B cell (primary cell): ENCODE measurements at regions not wholly inside any gene's neighbourhood (a gene's known extent, or its start where the extent isn't known, plus 50 kb on each side); places are given as distances from the start of the nearest gene placed in this dataset.

Experiments
- ATAC-seq: fragments of 200-7000 bp; cut with Tn5 transposase; one replicate; pipeline ENCODE4 v1.10.0; 2021; ENCODE audit warnings: low read depth, mild to moderate bottlenecking, moderate number of reproducible peaks, moderate library complexity
- CTCF ChIA-PET: fragments of 350-600 bp; sonication (Branson Sonifier 250); formaldehyde crosslinking; loops from one replicate; lab custom pipeline; 2021; ENCODE audit warnings: antibody characterized with exemption, inconsistent platforms; lab: Charles Lee
- POLR2A ChIA-PET: fragments of 350-600 bp; sonication (Branson Sonifier 250); formaldehyde crosslinking; loops from one replicate; lab custom pipeline; 2021; ENCODE audit warnings: antibody characterized with exemption; lab: Charles Lee
- DNase-seq: peaks from one replicate; pipeline ENCODE4 v3.0.0; 2013
- H2AFZ ChIP-seq: 2 replicates; pipeline ENCODE4 v1.6.1; 2012; ENCODE audit warnings: mild to moderate bottlenecking, low read depth, low read length; ENCODE audit not compliant: insufficient read depth, poor library complexity, severe bottlenecking
- H3K27ac ChIP-seq, 2 donors: 1 replicate in 1 of 2; 2 replicates in 1 of 2; pipeline ENCODE4 v1.5.1; 2012 to 2013; ENCODE audit warnings: low read length in 2 of 2, mild to moderate bottlenecking in 2 of 2, moderate library complexity in 1 of 2
- H3K27me3 ChIP-seq, 4 experiments: fragments of 200-600 bp in 1 of 4; sonication (generic) in 1 of 4; replicated peaks in 1 of 4; 1 replicate in 2 of 4; 2 replicates in 2 of 4; pipeline versions ENCODE4 v1.6.1 to v1.7.0; 2013 to 2016; ENCODE audit warnings: low read length in 3 of 4, mild to moderate bottlenecking in 2 of 4, mixed read lengths in 1 of 4, moderate library complexity in 1 of 4; ENCODE audit not compliant: insufficient read depth in 4 of 4, control insufficient read depth in 3 of 4; ENCODE audit errors: control extremely low read depth in 1 of 4
- H3K36me3 ChIP-seq, 2 experiments: replicated peaks in 1 of 2; 1 replicate in 1 of 2; 2 replicates in 1 of 2; pipeline versions ENCODE4 v1.6.1 to v1.7.1; 2013; ENCODE audit warnings: low read length in 1 of 2; ENCODE audit not compliant: insufficient read depth in 2 of 2, control insufficient read depth in 1 of 2; ENCODE audit errors: control extremely low read depth in 1 of 2, extremely low read depth in 1 of 2
- H3K4me1 ChIP-seq, 2 donors: fragments of 200-600 bp in 1 of 2; sonication (generic) in 1 of 2; 1 replicate in 1 of 2; 2 replicates in 1 of 2; pipeline versions ENCODE4 v1.5.1 to v1.6.1; 2013 to 2017; ENCODE audit warnings: low read length in 2 of 2; ENCODE audit not compliant: control insufficient read depth in 2 of 2, insufficient read depth in 2 of 2
- H3K4me2 ChIP-seq: replicated peaks from 2 replicates; pipeline ENCODE3; 2012; ENCODE audit warnings: mild to moderate bottlenecking, low read depth, low read length; ENCODE audit not compliant: poor library complexity, severe bottlenecking
- H3K4me3 ChIP-seq, 5 experiments: fragments of 200-600 bp in 1 of 5; sonication (generic) in 1 of 5; 1 replicate in 3 of 5; 2 replicates in 2 of 5; pipeline versions ENCODE4 v1.5.1 to v1.7.0; 2011 to 2016; ENCODE audit warnings: low read length in 4 of 5, mild to moderate bottlenecking in 4 of 5, low read depth in 2 of 5, control low read depth in 1 of 5, moderate library complexity in 1 of 5; ENCODE audit not compliant: insufficient read depth in 1 of 5; ENCODE audit errors: control extremely low read depth in 1 of 5, extremely low read depth in 1 of 5
- H3K79me2 ChIP-seq: fragments of 200-600 bp; sonication (generic); one replicate; pipeline ENCODE4 v1.6.0; 2016; ENCODE audit warnings: low read length; ENCODE audit not compliant: control insufficient read depth, insufficient read depth
- H3K9ac ChIP-seq: fragments of 200-600 bp; sonication (generic); 2 replicates; pipeline ENCODE4 v1.6.1; 2017; ENCODE audit warnings: mild to moderate bottlenecking, low read length, moderate library complexity
- H3K9me3 ChIP-seq, 3 donors: one replicate each; pipeline versions ENCODE4 v1.6.1 to v1.7.1; 2013; ENCODE audit warnings: low read length in 2 of 3; ENCODE audit not compliant: control insufficient read depth in 2 of 3, insufficient read depth in 1 of 3; ENCODE audit errors: control extremely low read depth in 1 of 3
- H4K20me1 ChIP-seq: 2 replicates; pipeline ENCODE4 v1.6.0; 2012; ENCODE audit warnings: mild to moderate bottlenecking, low read length; ENCODE audit not compliant: insufficient read depth, control insufficient read depth, poor library complexity, severe bottlenecking
- H3K27ac Mint-ChIP-seq: one replicate; pipeline ENCODE4 v1.8.0; 2021; ENCODE audit warnings: mixed read lengths
- H3K27me3 Mint-ChIP-seq: one replicate; pipeline ENCODE4 v1.8.0; 2021; ENCODE audit warnings: mixed read lengths
- H3K4me1 Mint-ChIP-seq: one replicate; pipeline ENCODE4 v1.8.0; 2021; ENCODE audit warnings: mixed read lengths
- H3K4me3 Mint-ChIP-seq: one replicate; pipeline ENCODE4 v1.8.0; 2021; ENCODE audit warnings: mixed read lengths
- H3K9me3 Mint-ChIP-seq: one replicate; pipeline ENCODE4 v1.8.0; 2022; ENCODE audit warnings: mixed read lengths; ENCODE audit not compliant: insufficient read depth
- EZH2 ChIP-seq: IDR thresholded peaks from 2 replicates; pipeline ENCODE4 v1.6.1; 2012; ENCODE audit warnings: borderline replicate concordance, low read depth, mild to moderate bottlenecking, moderate library complexity, low read length; ENCODE audit not compliant: insufficient read depth, poor library complexity, severe bottlenecking
- WGBS: methylation state at CpG from one replicate; pipeline ENCODE4 v1.1.5; 2013; ENCODE audit warnings: missing lambda C conversion rate; ENCODE audit not compliant: insufficient coverage; 5-methylcytosine and 5-hydroxymethylcytosine counted together
- intact Hi-C: fragments of 100-400 bp; cut with micrococcal nuclease; formaldehyde crosslinking; loops from one replicate; pipeline ENCODE4 v1.10.0; 2022
- TF ChIP-seq, protein P1 (sequence below): fragments of 200-600 bp; IDR thresholded peaks from one replicate; pipeline ENCODE4 v1.8.0; 2022; ENCODE audit warnings: antibody characterized with exemption, mild to moderate bottlenecking

GRCh38 chr1:114209971-114210370, 56.3 kb upstream of the SYT6 start:
- Mint-ChIP-seq H3K9me3 (no peaks in the 10 kb centered on the region), H3K27ac (no peak overlapping the region), H3K27me3 (peaks cover 62% of the 10 kb centered on the region), H3K4me1 (no peaks in the 10 kb centered on the region), H3K4me3 (no peak overlapping the region)
- POLR2A ChIA-PET = no interaction called here
- TF ChIP-seq, protein P1, sequence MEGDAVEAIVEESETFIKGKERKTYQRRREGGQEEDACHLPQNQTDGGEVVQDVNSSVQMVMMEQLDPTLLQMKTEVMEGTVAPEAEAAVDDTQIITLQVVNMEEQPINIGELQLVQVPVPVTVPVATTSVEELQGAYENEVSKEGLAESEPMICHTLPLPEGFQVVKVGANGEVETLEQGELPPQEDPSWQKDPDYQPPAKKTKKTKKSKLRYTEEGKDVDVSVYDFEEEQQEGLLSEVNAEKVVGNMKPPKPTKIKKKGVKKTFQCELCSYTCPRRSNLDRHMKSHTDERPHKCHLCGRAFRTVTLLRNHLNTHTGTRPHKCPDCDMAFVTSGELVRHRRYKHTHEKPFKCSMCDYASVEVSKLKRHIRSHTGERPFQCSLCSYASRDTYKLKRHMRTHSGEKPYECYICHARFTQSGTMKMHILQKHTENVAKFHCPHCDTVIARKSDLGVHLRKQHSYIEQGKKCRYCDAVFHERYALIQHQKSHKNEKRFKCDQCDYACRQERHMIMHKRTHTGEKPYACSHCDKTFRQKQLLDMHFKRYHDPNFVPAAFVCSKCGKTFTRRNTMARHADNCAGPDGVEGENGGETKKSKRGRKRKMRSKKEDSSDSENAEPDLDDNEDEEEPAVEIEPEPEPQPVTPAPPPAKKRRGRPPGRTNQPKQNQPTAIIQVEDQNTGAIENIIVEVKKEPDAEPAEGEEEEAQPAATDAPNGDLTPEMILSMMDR = no peak
- TF ChIP-seq EZH2 = no peak
- Histone ChIP-seq H4K20me1 (no peaks in the 10 kb centered on the region), H3K4me2 (no peak overlapping the region), H3K4me3 (no peak overlapping the region), H3K9me3 (no peaks in the 10 kb centered on the region), H3K27ac (no peak overlapping the region), H3K4me1 (no peaks in the 10 kb centered on the region), H3K27me3 (peaks cover 0 to 16% (median 1%) of the 10 kb centered on the region in 4 experiments), H3K36me3 (no peaks in the 10 kb centered on the region), H3K79me2 (no peaks in the 10 kb centered on the region), H3K9ac (no peak overlapping the region), H2AFZ (no peak overlapping the region)
- CTCF ChIA-PET = no interaction called here
- no peak for ATAC-seq
- DNase-seq = no peak
- intact Hi-C loops = no loop called here
- 88% methylated on average over 5 of the region's 5 CpGs for WGBS

- ATAC-seq = no peak
- H3K27me3 Mint-ChIP-seq = peaks cover 70% of the 10 kb centered on the region
- H3K4me2 ChIP-seq = no peak overlapping the region
- no peaks in the 10 kb centered on the region for H3K36me3 ChIP-seq
- H4K20me1 ChIP-seq = no peaks in the 10 kb centered on the region
- H3K4me1 Mint-ChIP-seq = no peaks in the 10 kb centered on the region
- no peak overlapping the region for H3K27ac ChIP-seq
- no peak overlapping the region for H3K27ac Mint-ChIP-seq
- DNase-seq = no peak
- ChIA-PET CTCF (no interaction called here), POLR2A (no interaction called here)
- no peak overlapping the region for H3K4me3 ChIP-seq
- no peaks in the 10 kb centered on the region for H3K79me2 ChIP-seq
- TF ChIP-seq, protein P1 = no peak
- TF ChIP-seq EZH2 = no peak
- H3K9me3 Mint-ChIP-seq = no peaks in the 10 kb centered on the region
- H3K27me3 ChIP-seq = peaks cover 0 to 16% (median 1%) of the 10 kb centered on the region in 4 experiments
- H3K4me1 ChIP-seq = no peaks in the 10 kb centered on the region
- no peaks in the 10 kb centered on the region for H3K9me3 ChIP-seq
- H3K9ac ChIP-seq = no peak overlapping the region
- intact Hi-C loops = no loop called here
- WGBS = 97% methylated on average over 4 of the region's 4 CpGs
- no peak overlapping the region for H2AFZ ChIP-seq
- H3K4me3 Mint-ChIP-seq = no peak overlapping the region
These were observed 55.0 kb upstream of the SYT6 start for GRCh38 chr1:114208714-114209113.
